HG03064 (cell line): ENCODE measurements at regions not wholly inside any gene's neighbourhood (a gene's known extent, or its start where the extent isn't known, plus 50 kb on each side); places are given as distances from the start of the nearest gene placed in this dataset.
"Not testable (repeated sequence)": the region's sequence is repeated elsewhere in the genome, so short reads cannot be mapped to it uniquely, and the experiment has no call there.

Experiments used
- ATAC-seq: cut with Tn5 transposase; IDR thresholded peaks from one replicate; pipeline ENCODE4 v1.9.1; 2021; ENCODE audit warnings: low read depth; ENCODE audit not compliant: unreplicated experiment

- no peak for ATAC-seq
Measured at GRCh38 chr14:84998216-84998615, 531.7 kb upstream of the FLRT2 start.

DNA sequence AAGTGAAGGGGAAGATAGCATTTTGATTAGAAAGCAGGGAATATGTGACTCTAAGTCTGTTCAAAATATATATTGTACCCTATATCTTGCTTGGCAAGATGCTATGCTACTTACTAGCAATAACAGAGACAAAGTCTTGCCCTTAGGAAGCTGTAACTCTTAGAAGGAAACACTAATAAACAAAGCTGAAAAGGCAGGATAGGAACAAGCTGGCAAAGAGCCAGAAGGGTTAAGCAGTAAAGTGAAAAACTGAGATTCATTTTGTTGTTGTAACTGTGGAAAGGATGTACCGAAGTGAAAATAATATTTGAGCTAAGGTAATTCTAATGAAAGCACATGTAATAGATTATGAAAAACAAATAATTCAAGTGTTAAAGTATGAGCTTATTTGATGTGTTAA lies 527.1 kb upstream of the FLRT2 start:
- no peak for ATAC-seq

- ATAC-seq = no peak
Measured at GRCh38 chr14:85003805-85004204, 526.1 kb upstream of the FLRT2 start.

DNA sequence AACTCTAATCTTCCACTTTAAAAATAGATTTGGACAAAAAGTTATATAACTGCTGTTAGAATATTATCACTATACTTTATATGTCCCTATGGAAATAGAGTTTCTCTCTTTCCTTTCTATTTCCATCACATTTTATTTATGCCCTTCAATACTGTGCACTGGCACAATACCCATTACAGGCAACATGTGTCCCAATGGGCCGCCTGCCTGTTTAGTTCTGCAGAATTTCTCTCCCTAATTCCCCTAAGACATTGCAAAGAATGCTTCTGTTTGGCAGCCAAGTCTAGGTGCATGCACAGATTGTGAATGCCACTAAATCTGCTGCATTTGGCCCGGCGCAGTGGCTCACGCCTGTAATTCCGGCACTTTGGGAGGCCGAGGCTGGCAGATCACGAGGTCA lies 520.4 kb upstream of the FLRT2 start:
- ATAC-seq = no peak

- no peak for ATAC-seq
Measured at GRCh38 chr14:85010186-85010585, 519.8 kb upstream of the FLRT2 start.

DNA sequence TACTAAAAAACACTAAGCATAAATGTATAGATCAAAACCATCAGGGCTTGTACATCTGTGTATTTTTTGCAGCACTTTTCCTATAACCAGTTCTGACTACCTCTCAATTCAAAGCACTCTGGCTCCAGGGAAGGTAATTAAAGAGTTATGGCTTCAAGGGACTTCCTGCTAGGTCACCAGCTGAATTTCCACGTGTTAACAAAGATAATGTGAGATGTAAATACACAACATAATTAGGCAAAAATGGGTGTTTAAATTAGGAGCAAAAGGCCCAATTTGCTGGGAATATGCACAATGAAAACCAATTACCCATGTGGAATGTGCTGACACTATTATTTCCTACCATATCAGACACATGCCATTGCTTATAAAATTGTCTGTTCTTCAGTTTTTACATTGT lies 513.4 kb upstream of the FLRT2 start:
- no peak for ATAC-seq

DNA sequence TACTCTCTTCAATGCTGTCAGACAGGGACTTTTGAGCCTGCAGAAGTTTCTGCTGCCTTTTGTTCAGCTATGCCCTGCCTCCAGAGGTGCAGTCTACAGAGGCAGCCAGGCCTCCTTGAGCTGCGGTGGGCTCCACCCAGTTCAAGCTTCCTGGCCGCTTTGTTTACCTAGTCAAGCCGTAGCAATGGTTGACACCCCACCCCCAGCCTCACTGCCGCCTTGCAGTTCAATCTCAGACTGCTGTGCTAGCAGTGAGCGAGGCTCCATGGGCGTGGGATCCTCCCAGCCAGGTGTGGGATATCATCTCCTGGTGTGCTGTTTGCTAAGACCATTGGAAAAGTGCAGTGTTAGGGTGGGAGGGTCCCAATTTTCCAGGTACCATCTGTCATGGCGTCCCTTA lies 506.1 kb upstream of the FLRT2 start:
- ATAC-seq = not testable (repeated sequence)

DNA sequence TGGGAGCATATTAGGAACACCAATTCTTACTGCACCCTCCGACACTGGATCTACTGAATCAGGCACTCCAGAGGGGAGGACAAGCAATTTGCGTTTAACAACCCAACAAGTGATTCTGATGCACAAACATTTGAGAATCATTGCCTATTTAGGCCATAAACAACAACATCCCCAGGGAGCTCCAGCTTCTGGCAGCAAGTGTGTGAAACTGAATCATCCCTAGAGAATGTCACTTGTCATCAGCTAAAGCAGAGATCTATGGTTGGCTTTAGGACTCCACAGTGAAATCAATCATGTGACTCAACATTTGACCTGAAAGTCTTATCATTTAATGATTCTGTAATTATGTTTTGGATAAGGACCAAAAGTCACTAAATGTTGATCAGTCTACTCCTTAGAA lies 505.0 kb upstream of the FLRT2 start:
- no peak for ATAC-seq

GRCh38 chr14:85027681-85028370 lies 502.1 kb upstream of the FLRT2 start:
- no peak for ATAC-seq

GRCh38 chr14:85037411-85037810 lies 492.5 kb upstream of the FLRT2 start:
- no peak for ATAC-seq

DNA sequence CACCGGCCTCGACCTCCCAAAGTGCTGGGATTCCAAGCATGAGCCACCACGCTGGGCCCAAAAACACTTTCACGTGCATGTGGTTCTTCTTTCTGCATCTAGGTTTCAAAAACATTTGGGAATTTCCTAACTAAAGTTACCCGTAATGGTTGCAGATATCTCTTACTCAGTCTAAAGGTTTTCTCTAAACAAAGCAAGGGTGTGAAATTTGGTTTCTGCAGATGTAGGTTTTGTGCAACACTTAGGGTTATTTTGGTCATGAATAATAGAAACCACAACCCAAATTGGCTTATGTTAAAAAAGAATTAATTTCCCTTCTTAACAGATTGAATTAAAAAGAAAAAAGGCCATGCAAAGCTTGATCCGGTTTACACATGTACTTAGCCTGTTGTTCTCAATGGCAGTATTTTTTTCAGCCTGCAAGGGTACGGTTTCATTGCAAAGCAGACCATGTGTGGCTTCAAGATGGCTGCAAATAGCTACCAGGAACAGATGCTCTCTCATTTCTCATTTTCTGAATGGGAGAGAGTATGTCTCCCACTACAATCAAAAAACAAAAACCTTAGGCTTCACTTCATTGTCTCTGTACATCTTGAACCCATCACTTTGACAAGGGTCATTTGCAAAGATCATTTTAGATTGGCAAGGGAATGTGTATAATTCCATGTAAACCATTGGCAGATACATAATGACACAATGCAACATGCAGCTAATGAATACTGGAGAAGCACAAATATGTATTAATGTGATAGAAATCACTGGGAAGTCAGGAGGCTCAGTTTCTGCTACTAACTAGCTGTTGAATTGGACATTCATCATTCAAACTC lies 491.2 kb upstream of the FLRT2 start:
- ATAC-seq = no peak

DNA sequence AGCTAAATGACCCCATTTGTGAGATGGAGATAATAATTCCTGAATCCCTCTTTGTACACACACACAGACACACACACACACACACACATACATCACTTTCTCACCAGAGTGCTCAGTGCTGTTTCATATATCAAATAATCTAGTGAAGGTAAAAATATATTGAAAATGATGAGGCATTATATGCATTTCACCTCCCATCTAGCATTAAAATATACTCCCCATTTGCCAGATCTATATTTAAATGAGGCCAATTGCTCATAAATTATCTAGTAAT lies 490.7 kb upstream of the FLRT2 start:
- no peak for ATAC-seq

GRCh38 chr14:85040046-85040685 lies 489.8 kb upstream of the FLRT2 start:
- ATAC-seq = no peak

DNA sequence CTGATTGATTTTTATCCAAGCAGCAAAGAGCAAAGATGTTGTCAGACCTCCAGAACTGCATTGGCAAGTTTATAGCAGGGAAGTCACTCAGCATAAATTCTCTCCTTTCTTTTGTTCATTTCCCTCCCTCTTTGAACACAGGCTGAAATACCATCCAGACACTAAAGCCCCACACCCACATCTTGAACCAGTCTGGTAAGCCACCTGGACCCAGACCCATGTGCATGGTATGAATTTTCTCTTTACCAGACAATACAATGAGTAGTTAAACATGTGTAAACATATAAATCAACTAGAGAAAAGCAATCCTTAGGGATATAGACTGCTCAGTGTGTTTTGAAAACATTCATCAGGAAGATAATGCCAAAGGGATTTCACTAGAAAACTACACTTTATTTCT lies 488.3 kb upstream of the FLRT2 start:
- ATAC-seq = no peak

- no peak for ATAC-seq
Measured at GRCh38 chr14:85042301-85042700, 487.6 kb upstream of the FLRT2 start.

DNA sequence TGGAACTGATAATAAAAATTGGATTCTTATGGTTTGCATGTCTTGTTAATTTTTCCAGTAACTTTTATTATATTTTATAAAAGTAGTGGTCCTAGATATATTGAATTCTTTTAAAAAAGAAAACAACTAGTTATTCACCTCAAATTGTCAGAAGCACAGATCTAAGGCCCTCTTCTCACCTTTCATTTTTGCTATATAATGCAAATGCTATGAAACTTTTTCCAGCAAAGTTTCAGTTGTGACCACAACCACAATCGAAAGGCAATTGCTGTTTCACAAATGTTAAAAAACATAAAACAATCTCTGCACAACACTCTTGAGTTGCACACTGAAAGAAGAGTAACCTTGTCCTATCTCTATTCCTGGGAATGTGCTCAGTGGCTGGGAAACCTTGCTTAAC lies 479.8 kb upstream of the FLRT2 start:
- no peak for ATAC-seq

DNA sequence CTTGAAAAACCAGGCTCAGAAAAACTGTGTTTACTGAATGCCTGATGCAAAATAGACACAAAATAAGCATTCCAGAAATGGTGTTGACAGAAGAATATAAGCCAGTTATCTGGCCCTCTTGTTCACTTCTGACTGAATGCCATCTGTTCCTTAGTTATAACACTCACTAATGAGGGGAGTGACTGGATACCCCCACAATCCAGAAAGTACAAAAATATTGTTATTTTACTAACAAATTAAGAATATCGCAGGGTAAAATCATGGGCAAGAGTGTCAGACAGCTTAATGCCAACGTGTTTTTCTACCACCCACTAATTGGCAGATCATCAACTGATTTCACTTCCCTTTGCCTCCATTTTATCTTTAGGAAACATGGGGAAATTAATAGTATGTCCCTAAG lies 477.3 kb upstream of the FLRT2 start:
- no peak for ATAC-seq

GRCh38 chr14:85054178-85054577 lies 475.8 kb upstream of the FLRT2 start:
- no peak for ATAC-seq

DNA sequence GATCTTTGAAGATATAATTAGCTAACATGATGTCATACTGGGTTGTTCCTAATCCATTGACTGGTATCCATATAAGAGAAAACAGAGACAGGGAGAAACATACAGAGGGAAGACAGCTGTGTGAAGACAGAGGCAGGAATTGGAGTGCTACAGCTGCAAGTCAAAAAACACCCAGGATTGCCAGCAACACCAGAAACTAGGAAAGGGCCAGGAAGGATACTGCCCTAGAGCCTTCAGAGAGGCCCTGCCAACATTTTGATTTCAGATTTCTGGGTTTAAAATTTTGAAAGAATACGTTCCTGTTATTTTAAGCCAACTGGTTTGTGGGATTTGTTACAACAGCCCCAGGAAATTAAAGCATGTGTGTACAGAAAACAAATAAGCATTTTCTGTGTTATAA lies 473.7 kb upstream of the FLRT2 start:
- ATAC-seq = no peak

DNA sequence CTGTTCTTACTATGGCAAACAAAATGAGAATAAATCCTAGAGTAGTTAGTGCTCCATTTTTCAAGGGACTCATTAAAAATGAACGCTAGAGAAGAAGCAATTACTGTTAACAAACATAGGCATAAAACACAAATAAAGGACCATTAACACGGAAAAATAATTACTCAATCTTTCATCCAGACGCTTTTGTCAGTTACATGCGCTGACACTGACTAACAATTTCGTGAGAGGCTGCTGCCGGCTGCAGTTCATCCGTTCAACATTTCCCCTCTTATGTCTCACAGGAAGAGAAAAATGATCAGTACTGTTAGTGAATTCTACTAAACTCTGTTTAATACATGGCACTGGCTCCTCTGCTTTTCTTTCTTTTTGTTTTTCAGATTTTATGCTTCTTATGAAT lies 472.7 kb upstream of the FLRT2 start:
- ATAC-seq = no peak

GRCh38 chr14:85058150-85058549 lies 471.8 kb upstream of the FLRT2 start:
- ATAC-seq = no peak

DNA sequence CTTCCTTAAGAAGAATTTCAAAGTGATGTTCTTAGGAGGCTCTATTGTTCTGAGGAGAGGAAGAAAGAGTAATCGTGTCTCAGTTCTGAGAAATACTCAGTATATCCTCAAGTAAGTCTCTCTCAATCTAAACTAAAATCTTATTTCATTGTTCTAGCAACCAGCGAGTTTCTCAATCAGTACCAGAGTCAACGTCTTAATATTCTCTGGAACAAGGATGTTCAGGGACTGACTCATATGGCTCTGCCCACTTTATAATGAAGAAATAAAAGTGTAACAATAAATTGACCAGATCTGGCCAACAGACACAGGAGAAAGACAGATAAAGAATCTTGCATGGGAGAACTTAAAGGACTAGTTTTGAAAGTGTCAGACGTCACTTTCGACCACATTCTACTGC lies 469.8 kb upstream of the FLRT2 start:
- no peak for ATAC-seq
